Gastrocnemius medialis (tissue), 4 donors: ENCODE measurements at regions not wholly inside any gene's neighbourhood (a gene's known extent, or its start where the extent isn't known, plus 50 kb on each side); places are given as distances from the start of the nearest gene placed in this dataset.

Source experiments
- CTCF ChIP-seq, 5 experiments: fragments of 450-650 bp in 3 of 5; fragments of 200-600 bp in 2 of 5; sonication (generic) in 2 of 5; IDR thresholded peaks in 4 of 5; conservative IDR thresholded peaks in 1 of 5; 1 replicate in 4 of 5; 2 replicates in 1 of 5; pipeline ENCODE4 v1.5.1; 2016 to 2019; ENCODE audit warnings: antibody characterized with exemption in 5 of 5, mild to moderate bottlenecking in 3 of 5, moderate library complexity in 3 of 5
- POLR2A ChIP-seq, 2 donors: fragments of 450-650 bp; IDR thresholded peaks; one replicate each; pipeline ENCODE4 v1.6.1; 2017; ENCODE audit warnings: antibody characterized with exemption in 2 of 2, mild to moderate bottlenecking in 2 of 2, moderate library complexity in 2 of 2

GRCh38 chr17:13785981-13786598 lies 184.4 kb upstream of the HS3ST3A1 start:
- no peak for TF ChIP-seq CTCF (IDR thresholded peaks at IDR 0.05 in 4 of 5, conservative IDR thresholded peaks at IDR 0.05 in 1 of 5)
- no peak for TF ChIP-seq POLR2A (IDR thresholded peaks at IDR 0.05)
